Posterior cingulate gyrus (tissue), 11 donors: ENCODE measurements at regions not wholly inside any gene's neighbourhood (a gene's known extent, or its start where the extent isn't known, plus 50 kb on each side); places are given as distances from the start of the nearest gene placed in this dataset.

Experiments
- DNase-seq, 10 donors: peaks; one replicate each; pipeline versions ENCODE4 v3.0.0 to v3.0.0-alpha.2; 2020 to 2021; ENCODE audit warnings: mixed read lengths in 3 of 10
- intact Hi-C: fragments of 100-400 bp; cut with DNase I; formaldehyde crosslinking; loops from one replicate; pipeline ENCODE4 v1.15.1; 2023

- DNase-seq: no peak
- intact Hi-C loops: no loop called here
Observed at GRCh38 chr12:64998371-64999147, 122.5 kb downstream of the WIF1 start.

- no peak for DNase-seq
Observed at GRCh38 chr12:64999148-64999425, 122.0 kb downstream of the WIF1 start.

More at GRCh38 chr12:64999148-64999425, 122.0 kb downstream of the WIF1 start:
- intact Hi-C loops: no loop called here
